ENCODE measurements at regions not wholly inside any gene's neighbourhood (a gene's known extent, or its start where the extent isn't known, plus 50 kb on each side); places are given as distances from the start of the nearest gene placed in this dataset.

- ChIA-PET POLR2A (no interaction called here), CTCF (no interaction called here)
- no peak for DNase-seq (ENCODE audit: extremely low spot score)
- TF ChIP-seq CTCF (IDR thresholded peaks at IDR 0.05; ENCODE audit: control extremely low read depth, extremely low read depth, low read depth, missing control alignments), result no peak
Measured at GRCh38 chr12:119245904-119246494, 67.3 kb downstream of the HSPB8 start.

- no peak for TF ChIP-seq CTCF (IDR thresholded peaks at IDR 0.05; ENCODE audit: control extremely low read depth, extremely low read depth, low read depth, missing control alignments)
- DNase-seq (ENCODE audit: extremely low spot score), result no peak
- ChIA-PET POLR2A (no interaction called here), CTCF (no interaction called here)
Measured at GRCh38 chr12:119247007-119247719, 68.4 kb downstream of the HSPB8 start.

GRCh38 chr12:119247720-119248043 lies 69.0 kb downstream of the HSPB8 start:
- no peak for DNase-seq (ENCODE audit: extremely low spot score)
- no peak for TF ChIP-seq CTCF (IDR thresholded peaks at IDR 0.05; ENCODE audit: control extremely low read depth, extremely low read depth, low read depth, missing control alignments)
- ChIA-PET POLR2A (no interaction called here), CTCF (no interaction called here)

GRCh38 chr12:119249383-119250155 lies 70.8 kb downstream of the HSPB8 start:
- TF ChIP-seq CTCF (IDR thresholded peaks at IDR 0.05; ENCODE audit: control extremely low read depth, extremely low read depth, low read depth, missing control alignments), result no peak
- CTCF ChIA-PET, result interaction anchor here (1.4 kb wide), 1 partner anchor 25 kb away, joined by 3 read pairs; no protein-coding TSS in a partner anchor
- POLR2A ChIA-PET, result no interaction called here
- no peak for DNase-seq (ENCODE audit: extremely low spot score)

- no peak for DNase-seq (ENCODE audit: extremely low spot score)
- no peak for TF ChIP-seq CTCF (IDR thresholded peaks at IDR 0.05; ENCODE audit: control extremely low read depth, extremely low read depth, low read depth, missing control alignments)
- POLR2A ChIA-PET, result no interaction called here
- CTCF ChIA-PET, result no interaction called here
Measured at GRCh38 chr12:119255314-119255713, 76.6 kb downstream of the HSPB8 start.

- DNase-seq (ENCODE audit: extremely low spot score), result no peak
- POLR2A ChIA-PET, result no interaction called here
- CTCF ChIA-PET, result interaction anchor here (1.6 to 2.0 kb wide), 2 partner anchors 14 to 22 kb away, joined by 3 to 4 read pairs; no protein-coding TSS in a partner anchor
Measured at GRCh38 chr12:119258149-119258548, 76.4 kb upstream of the CCDC60 start.

More at GRCh38 chr12:119258149-119258548, 76.4 kb upstream of the CCDC60 start:
- no peak for TF ChIP-seq CTCF (IDR thresholded peaks at IDR 0.05; ENCODE audit: control extremely low read depth, extremely low read depth, low read depth, missing control alignments)

Measured in GM10248 (cell line).